HG03066 (cell line): ENCODE measurements at regions not wholly inside any gene's neighbourhood (a gene's known extent, or its start where the extent isn't known, plus 50 kb on each side); places are given as distances from the start of the nearest gene placed in this dataset.

Experiments
- ATAC-seq: cut with Tn5 transposase; IDR thresholded peaks from one replicate; pipeline ENCODE4 v1.9.1; 2021; ENCODE audit warnings: low read depth; ENCODE audit not compliant: unreplicated experiment

GRCh38 chr10:124288928-124289850 is 129.5 kb downstream of the OAT start:
- ATAC-seq, result no peak

GRCh38 chr10:124288486-124288885 is 130.2 kb downstream of the OAT start:
- no peak for ATAC-seq

- no peak for ATAC-seq
Measured at GRCh38 chr10:124287791-124288190, 130.9 kb downstream of the OAT start.

- ATAC-seq, result no peak
Measured at GRCh38 chr10:124287071-124287685, 131.5 kb downstream of the OAT start.

GRCh38 chr10:124286621-124287020 is 132.1 kb downstream of the OAT start:
- ATAC-seq, result no peak

- peak; percentile 59 for ATAC-seq
Measured at GRCh38 chr10:124285587-124286527, 132.9 kb downstream of the OAT start.

- no peak for ATAC-seq
Measured at GRCh38 chr10:124283949-124284250, 134.8 kb downstream of the OAT start.

GRCh38 chr10:124283215-124283948 is 135.3 kb downstream of the OAT start:
- no peak for ATAC-seq

- no peak for ATAC-seq
Measured at GRCh38 chr10:124282326-124282725, 136.4 kb downstream of the OAT start.

GRCh38 chr10:124281666-124282065 is 137.1 kb downstream of the OAT start:
- no peak for ATAC-seq

- no peak for ATAC-seq
Measured at GRCh38 chr10:124280916-124281315, 137.8 kb downstream of the OAT start.

- ATAC-seq, result no peak
Measured at GRCh38 chr10:124279882-124280281, 138.8 kb downstream of the OAT start.

- no peak for ATAC-seq
Measured at GRCh38 chr10:124279298-124279697, 139.4 kb downstream of the OAT start.

GRCh38 chr10:124278356-124278755 is 140.4 kb downstream of the OAT start:
- no peak for ATAC-seq

GRCh38 chr10:124273141-124273540 is 145.6 kb downstream of the OAT start:
- no peak for ATAC-seq

GRCh38 chr10:124271676-124272075 is 147.0 kb downstream of the OAT start:
- ATAC-seq, result no peak

- ATAC-seq, result no peak
Measured at GRCh38 chr10:124270530-124271327, 148.0 kb downstream of the OAT start.

- no peak for ATAC-seq
Measured at GRCh38 chr10:124268976-124269375, 149.7 kb downstream of the OAT start.

- no peak for ATAC-seq
Measured at GRCh38 chr10:124267911-124268549, 150.7 kb downstream of the OAT start.
